Activated gamma-delta T cell treated with Interleukin-2 at 50 U/mL for 16 hours (primary cell): ENCODE measurements at regions not wholly inside any gene's neighbourhood (a gene's known extent, or its start where the extent isn't known, plus 50 kb on each side); places are given as distances from the start of the nearest gene placed in this dataset.

Source experiments
- DNase-seq: peaks from one replicate; pipeline ENCODE4 v3.0.0-alpha.2; 2020

DNA sequence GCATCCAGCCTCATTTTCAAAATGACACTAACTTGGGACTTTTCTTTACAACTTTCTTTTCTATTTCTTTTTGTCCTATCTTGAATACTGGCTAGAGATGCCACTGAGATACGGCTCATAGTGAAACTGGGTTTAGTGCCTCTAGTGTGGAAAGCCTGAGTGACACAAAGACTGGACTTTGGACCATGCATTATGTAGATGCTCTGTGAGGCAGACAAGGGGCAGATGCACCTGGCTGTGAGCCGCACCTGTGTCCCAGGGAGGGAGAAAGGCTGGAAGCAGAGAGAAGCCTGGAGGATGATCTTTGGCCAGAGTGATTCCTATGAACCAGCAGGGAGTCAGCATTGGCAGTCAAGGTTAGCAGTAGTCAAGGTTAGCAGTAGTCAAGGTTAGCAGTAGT is 852.3 kb upstream of the TMEM132C start:
- no peak for DNase-seq

DNA sequence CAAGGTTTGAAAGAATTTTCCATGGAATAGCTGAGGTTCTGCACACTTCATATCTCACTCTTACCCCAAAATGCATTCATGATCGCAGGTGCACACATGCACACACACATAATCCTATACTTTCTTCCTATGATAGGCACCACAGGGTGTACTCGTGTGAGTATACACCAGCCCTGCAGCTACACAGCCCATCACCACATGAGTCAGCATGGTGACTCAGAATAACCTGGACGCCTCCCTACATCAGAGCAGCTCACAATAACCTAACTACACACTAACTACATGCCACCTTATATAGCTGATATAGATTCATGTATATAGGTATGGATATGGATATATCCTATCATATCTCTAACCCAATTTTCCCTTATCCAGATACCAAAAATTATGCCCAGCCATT is 850.2 kb upstream of the TMEM132C start:
- DNase-seq: no peak

DNA sequence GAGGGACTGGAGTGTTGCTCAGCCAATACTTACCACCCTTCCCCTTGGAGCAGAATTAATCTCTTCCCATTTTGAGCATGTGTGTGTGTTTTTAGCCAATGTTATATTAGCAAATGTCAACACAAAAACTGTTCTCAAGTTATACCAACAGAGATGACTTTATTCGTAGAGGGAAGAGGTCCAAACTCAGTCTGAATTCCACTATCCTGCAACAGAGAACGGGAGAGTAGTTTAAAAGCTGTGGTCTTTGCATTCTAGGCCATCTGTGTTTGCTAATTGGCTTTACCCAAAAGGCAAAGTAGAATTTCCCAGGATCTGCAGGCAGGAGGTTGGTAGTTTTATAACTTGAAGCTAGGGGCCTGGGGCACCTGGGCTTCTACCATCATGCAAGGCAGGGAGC is 847.9 kb upstream of the TMEM132C start:
- no peak for DNase-seq

DNA sequence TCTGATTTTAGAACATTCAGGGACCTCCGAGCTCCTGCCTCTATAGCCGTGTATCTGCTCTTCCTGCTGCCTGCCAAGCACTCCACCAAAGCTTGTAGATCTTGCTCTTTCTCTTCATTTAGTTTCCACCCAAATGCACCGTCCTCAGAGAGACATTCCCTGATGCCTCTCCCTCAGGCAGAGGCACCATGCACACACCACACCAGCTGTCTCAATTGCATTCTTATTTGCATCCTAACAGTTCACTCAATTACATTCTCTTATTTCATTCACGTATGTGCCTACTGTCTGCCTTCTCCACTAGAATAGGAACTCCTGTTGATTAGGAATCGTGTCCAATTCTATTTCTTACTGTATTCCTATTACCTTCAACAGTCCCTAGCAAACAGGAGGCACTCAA is 845.4 kb upstream of the TMEM132C start:
- no peak for DNase-seq

DNA sequence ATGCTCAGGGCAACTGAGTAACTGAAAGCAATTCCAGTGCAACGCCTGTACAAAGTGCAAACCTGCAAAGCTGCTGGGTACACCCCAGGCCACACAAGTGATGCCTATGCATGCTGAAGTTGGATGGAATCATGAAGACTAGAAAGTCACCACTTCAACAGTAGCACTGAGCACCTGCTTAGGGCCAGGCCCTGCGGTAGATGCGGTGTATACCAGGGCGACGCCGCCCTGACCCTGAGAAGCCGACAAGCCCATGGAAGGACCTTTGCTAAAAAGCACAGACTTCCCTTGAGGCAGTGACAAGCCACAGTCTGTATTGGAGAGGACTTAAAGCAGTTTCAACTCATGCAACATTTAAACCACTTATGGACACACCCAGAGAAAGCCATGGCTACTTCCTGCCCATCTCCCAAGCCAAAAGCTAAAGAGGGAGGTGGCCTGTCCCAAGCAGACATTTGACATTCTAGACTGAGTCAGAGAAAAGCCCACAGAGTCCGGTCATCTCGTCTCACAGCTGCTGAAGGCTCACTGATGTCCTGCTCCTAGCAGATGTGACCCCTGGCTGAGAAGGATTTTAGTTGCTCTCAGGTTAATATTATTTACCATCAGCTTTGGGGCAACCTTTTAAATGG is 843.9 kb upstream of the TMEM132C start:
- DNase-seq: no peak

DNA sequence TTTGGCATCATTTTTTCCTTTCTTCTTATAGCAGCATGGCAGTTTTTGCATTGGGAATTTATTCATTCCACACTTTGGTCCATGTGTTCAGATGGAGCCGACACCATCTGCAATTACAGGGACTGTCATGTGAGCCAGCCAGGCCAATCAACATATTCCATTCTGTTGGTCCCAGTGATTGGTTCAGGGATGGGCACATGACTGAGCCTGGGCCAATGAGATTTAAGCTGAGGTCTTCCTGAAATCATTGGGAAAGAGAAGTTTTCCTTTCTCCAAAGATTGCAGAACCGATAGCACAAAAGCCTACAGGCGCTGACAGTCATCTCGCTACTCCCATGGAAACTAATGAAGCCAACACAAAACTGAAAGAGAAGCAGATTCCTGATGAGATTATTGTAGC is 841.5 kb upstream of the TMEM132C start:
- no peak for DNase-seq

DNA sequence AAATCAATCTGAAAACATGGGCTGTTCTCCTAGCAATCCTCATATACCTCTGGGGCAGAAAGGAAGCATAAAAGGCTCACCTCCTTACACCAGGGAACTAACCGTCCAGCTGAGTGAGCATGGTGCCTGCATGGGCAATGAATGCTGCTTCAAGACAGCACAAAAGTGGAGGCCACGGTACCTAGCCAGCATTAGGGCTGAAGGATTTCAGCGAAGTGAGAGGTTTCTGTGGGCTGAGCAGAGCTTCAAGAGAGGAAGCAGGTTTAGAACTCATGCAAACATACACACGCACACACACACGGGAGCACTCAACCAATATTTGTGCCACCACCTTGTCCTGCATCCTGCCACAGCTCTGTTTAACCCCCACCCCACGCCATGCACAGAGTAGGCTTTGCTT is 838.5 kb upstream of the TMEM132C start:
- DNase-seq: no peak

DNA sequence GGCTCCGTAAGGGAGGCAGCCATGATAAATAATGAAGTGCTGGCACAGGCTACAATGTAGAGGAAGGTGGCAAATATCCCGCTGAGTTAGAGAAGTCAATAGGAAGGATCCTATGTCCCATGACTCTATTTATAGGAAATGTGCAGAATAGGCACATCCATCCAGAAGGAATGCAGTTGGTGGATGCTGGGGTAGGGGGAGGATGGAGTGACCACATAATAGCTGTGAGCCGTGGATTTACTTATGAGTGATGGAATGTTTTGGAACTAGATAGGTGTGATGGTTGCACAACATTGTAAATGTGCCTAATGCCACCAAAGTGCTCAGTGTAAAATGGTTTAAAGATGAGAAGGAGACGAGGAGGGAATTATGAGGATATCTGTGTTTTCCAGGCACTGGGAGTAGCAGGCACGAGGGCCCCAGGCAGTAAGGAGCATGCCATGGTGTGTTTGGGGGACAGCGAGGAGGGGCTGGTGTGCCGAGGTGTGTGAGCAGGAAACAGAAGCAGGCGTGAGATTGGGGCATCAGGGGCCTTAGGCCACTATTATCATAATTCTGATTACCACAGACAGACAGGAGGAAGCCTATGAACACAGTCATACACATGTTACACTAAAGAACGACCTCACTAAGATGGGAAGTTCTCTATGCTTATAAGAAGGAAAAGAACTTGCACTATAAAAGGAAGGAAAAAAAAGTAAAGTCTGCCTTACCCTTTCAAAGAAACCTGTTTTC is 837.3 kb upstream of the TMEM132C start:
- DNase-seq: no peak

DNA sequence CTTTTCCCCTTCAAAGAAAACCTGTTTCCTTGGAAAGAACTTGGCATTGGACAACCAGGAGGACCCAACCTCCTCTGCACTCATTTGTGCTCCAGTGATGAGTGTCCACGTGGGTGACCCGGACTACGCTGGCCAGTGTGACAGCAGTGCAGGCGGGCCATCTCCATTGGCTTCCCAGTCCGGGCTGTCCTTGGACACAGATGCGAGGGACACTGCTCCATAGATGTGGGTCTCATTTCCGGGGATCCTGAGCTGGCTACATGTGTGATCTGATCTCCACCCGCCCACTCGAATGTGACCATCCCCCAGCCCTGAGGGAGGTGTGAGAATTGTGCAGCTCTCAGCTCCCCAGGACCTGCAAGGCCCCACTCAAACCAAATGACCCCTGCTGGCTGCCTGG is 836.6 kb upstream of the TMEM132C start:
- DNase-seq: no peak

DNA sequence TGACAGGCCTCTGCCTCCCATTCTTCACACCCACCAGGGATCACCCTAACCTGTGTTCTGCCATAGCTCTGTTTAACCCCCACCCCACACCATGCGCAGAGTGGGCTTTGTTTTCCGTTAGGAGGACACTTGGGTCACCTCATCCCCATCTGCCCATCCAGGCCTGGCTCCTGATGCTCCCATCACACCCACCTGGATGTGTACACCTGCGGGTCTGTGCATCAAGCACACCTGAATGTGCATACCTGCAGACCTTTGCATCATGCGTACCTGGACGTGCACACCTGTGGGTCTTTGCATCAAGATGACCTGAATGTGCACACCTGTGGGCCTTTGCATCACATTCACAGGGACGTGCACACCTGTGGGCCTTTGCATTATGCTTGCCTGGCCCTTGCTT is 835.8 kb upstream of the TMEM132C start:
- DNase-seq: no peak

DNA sequence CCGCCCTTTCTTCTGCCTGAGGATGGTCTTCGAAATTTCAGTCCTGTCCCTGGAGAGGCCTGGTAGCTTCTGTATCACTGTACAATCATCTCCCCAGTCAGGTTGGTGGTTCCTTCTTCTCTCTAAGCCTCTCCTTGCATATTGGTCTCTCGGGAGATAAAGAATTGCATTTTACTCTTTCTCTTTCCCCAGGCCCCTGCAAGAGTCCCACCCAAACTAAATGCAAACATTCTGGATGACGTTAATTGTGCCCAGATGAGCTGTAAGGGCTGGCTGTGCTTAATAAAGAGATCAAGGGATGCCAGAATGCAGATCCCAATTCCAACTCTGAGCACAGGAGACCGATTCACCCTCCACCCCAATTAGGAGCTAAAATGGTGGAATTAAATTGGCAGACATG is 835.4 kb upstream of the TMEM132C start:
- DNase-seq: no peak

DNA sequence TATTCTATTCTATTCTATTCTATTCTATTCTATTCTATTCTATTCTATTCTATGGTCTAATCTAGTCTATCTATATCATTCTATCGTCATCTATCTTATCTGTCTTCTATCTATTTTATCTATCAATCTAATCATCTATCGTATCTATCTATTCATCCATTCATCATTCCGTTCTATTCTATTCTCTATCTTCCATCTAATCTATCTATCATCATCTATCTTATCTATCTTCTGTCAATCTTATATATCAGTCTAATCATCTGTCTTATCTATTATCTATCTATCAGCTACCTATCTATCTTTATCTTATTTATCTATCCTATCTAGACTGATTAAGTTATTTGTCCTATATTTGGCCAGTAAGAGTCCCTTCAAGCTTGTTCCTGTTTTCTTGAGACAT is 831.5 kb upstream of the TMEM132C start:
- DNase-seq: no peak

DNA sequence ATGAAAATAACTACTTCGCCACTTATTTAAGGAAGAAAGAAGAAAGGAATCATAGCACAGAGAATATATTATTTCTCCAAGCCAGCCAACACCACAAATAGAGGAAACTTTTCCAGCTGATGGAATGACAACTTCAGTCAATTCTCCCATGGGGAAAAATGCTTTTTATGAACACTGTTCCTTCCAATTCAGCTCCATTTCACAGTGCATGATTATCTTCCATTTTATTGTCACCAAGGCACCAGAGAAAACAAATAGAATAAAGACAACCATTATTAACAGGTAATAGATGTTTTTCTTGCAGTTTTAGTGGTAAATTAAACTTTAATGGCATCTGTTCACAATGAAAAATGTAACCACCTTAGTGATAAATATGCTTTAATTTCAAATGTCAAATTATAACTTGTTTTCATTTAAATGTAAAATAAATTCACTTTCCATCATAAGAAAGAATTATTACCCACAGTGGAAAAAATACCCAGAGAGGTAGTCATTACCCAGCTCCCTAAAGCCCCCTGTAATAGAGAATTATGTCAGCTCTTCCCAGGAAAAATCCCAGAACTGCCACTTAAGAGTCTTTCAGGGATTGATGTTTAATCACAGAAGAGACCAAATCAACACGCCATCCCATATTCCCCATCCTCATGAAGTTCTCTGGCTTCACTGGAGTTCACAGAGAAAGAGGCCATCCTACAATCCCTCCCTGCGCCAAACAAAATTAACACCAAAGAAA is 828.3 kb upstream of the TMEM132C start:
- no peak for DNase-seq

DNA sequence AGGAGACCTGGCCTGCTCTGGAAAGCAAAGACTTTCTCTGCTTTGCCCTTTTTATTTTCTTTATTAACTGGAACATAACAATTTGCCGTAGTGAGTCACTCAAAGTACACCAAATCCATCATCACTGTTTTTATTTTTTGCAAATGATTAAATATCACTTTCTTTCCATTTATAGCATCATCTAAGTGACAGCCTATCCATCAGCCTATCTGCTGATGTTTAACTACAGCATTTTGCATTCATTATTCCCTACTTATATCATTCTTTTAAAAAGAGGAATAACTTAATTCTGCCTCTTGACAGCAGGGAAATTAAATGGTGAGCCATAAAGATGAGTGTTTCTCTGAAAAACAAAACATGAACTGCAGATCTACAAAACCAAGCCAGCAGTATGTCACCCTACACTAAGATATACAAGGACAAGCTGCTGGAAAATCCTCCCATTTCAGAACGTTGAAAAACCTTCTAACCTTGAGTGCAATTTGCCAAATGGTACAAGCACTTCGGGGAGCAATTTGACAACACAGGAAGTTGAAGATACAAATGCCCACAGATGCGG is 821.3 kb upstream of the TMEM132C start:
- DNase-seq: no peak

DNA sequence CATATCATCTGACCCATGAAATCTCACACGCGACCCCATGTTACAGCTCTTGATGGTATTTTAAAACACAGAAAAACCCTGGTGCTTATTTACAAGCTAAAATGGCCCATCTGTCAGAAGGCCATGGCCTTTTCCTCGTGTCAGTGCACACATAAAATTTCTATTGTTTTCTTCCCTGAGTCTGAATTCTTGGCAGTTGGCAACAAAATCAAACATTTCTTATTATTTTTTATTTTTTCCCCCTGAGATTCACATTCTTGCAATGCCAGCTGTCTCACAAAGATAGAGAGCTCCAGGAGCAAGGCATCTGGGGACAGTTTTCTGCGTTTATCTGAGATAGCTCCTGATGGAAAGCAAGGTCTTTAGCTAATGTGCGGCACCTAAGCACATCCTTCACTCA is 818.1 kb upstream of the TMEM132C start:
- DNase-seq: no peak

DNA sequence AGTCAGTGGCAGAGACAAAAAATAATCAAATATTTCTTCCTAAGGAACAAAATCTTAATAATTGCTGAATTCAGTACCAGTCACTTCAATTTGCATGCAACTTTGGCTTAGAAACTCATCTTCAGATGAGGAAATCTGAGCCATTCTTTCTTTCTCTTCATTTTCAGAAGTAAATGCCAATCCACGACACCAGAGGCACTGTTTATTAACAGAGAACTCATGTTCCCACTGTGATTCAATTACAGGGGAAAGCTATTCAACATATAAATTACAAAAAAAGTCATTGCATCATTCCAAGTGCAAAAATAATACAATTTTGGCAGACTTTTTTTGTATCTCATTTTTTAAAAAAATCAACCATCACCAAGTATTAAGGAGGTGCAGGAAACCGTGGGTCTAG is 816.1 kb upstream of the TMEM132C start:
- no peak for DNase-seq

DNA sequence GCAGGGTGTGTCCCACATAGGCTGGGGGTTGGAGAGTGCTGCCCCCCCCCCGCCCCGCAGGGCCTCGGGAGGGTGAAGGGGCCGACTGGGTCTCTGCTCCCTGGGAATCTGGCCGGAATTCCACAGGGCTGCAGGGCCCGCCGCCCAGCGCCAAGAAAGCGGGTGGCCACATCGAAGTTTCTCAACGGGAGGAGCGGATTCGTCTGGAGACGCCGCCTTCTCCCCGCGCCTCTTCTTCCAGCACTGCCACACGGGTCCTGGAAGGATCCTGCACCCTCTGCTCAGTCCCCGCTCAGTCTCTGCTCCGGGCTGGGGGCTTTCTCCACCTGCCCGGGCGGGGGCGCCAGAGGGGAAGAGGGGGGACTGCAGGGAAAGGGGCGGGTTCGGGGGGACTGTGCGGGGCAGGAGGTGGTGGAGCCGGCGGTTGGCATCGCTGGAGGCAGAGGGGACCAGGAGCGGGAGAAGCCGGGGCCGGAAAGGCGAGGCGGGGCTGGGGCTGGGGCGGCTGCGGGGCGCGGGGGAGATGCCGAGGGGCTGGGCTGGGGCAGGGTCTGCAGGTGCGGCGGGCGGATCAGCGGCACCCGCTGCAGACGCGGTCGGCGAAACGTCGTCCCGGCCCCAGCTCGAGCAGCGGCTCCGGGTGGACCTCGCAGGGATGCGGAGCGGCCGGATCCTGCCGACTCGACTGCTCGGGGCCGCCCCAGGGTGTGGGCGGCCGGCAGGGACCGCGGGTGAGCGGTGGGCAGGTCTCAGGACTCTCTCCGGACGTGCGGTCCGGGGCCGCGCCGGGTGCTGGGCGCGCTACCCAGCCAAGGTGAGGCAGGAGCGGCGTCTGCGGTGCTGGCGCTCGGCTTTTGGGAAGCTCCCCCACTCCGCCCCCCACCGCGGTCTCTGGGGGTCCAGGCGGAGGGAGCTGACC is 811.4 kb upstream of the TMEM132C start:
- no peak for DNase-seq

DNA sequence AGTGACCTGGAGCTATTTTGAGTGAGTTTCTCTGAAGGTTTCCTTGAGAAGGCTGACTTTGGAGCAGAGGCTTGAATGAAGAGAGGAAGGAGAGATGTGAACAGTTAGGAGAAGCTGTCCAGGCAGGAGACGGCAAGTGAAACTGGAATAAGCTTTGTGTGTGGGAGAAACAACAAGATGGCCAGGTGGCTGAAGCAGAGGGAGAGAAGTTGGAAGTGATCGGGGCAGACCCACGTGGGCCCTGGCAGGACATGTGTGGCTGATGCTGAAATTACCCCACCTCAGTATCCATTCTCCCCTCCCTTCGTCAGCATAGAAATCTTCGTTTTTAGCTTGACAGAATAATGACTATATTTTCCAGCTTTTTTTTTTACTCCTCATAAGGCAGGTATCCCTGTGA is 809.2 kb upstream of the TMEM132C start:
- DNase-seq: no peak

DNA sequence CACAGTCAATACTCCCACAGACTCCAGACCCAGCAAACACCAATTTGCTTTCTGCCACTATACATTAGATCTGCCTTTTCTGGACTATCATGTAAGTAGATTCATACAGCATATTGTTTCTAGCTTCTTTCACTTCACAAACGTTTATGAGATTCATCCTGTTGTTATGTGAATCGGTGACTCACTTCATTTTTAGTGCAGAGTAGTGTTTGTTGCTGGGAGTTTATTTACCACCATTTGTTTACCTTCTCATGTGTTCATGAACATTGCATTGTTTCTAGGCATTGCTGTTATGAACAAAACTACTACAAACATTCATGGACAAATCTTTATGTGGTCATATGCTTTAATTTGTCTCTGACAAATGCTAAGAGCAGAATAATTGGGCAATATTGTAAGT is 807.8 kb upstream of the TMEM132C start:
- no peak for DNase-seq

DNA sequence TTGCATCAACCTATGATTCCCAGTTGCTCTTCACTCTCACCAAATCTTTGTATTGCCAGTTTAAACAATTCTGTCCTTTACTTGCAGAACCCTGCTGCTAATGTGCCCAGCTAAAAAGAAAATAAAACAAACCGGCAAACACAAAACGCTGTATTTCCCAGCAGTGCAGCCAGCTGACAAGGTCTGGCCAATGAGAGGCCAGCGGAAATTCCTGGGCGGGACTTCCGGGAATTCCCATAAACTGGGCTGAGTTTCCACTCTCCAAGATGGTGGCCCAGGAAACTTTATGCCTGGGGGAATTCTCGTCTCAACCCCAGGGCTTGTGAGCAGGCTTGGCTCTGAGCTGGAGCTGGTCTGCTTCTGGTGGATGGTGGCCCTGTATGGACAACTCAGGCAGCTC is 807.3 kb upstream of the TMEM132C start:
- no peak for DNase-seq

DNA sequence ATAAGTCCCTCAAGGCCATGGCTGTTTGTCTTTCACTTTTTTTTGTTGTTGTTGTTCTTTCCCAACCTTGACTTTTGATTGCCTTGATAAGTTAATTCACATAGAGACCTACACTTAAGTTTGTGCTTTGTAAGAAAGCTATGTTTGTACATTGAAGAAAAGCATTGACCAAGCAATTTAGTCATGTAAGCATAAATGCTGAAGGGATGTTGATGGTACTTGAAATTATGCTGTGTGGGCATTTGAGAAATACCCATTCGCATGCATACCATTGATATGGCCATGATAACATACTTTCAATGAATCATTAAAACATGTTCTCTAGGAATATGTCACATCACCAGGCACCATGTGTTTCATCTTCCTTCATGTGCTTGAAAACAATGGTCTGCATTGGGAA is 803.7 kb upstream of the TMEM132C start:
- DNase-seq: no peak

DNA sequence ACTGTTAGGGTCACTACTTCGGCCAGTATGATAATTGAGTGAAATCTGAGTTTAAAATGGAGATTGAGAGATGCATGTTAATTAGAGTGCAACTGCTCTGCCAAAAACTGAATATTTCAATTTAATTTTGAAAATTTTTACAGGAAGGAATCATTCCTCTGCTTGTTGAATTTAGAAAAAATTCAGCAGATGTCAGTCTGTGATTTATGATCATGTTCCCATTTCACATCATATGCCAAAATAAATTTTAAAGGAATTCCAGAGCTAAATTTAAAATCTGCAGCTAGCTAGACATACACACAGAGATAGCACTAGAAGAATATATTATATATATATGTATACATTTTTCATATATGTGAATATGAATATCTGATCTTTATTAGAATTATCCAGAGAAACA is 797.6 kb upstream of the TMEM132C start:
- no peak for DNase-seq

DNA sequence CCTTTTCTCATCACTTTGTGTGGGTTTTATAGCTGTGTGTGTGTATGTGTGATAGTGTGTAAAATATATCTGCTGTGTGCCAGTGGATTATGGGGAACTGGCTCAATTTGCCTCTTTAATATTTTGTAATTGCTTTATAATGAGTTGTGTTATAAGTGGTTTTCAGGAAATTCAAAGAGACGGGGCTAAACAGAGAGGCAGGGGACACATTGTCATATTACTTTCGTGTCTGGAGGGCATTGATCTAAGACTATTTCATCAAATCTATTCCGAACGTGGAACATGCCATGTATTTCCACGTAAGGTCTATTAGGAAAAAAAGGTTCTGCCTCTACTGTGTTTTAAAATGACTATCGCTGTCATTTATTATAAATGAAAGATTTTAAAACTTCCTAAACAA is 793.2 kb upstream of the TMEM132C start:
- no peak for DNase-seq
